Activated CD8-positive, alpha-beta memory T cell treated with anti-CD3 and anti-CD28 coated beads for 24 hours (primary cell): ENCODE measurements at regions not wholly inside any gene's neighbourhood (a gene's known extent, or its start where the extent isn't known, plus 50 kb on each side); places are given as distances from the start of the nearest gene placed in this dataset.
A peak's percentile ranks its signal among the peaks of the same experiment; 100 is the strongest.

ENCODE experiments used
- DNase-seq: peaks from one replicate; pipeline ENCODE4 v3.0.0-alpha.2; 2020

GRCh38 chr19:29263305-29264135, 50.6 kb upstream of the UQCRFS1 start:
- peak; percentile 85 for DNase-seq

- DNase-seq, result no peak
Measured at GRCh38 chr19:29264897-29265296, 51.9 kb upstream of the UQCRFS1 start.

GRCh38 chr19:29265436-29265835, 52.5 kb upstream of the UQCRFS1 start:
- peak; percentile 30 for DNase-seq

GRCh38 chr19:29266001-29266400, 53.0 kb upstream of the UQCRFS1 start:
- peak; percentile 7 for DNase-seq

GRCh38 chr19:29266603-29267002, 53.7 kb upstream of the UQCRFS1 start:
- DNase-seq, result peak; percentile 26

GRCh38 chr19:29267701-29268100, 54.8 kb upstream of the UQCRFS1 start:
- no peak for DNase-seq

- DNase-seq, result peak; percentile 40
Measured at GRCh38 chr19:29268103-29268502, 55.2 kb upstream of the UQCRFS1 start.

GRCh38 chr19:29268721-29269393, 55.9 kb upstream of the UQCRFS1 start:
- peak; percentile 21 for DNase-seq

GRCh38 chr19:29269641-29270040, 56.7 kb upstream of the UQCRFS1 start:
- peak; percentile 21 for DNase-seq

- DNase-seq, result peak; percentile 19
Measured at GRCh38 chr19:29271341-29271740, 58.4 kb upstream of the UQCRFS1 start.

- peak; percentile 26 for DNase-seq
Measured at GRCh38 chr19:29271911-29272310, 59.0 kb upstream of the UQCRFS1 start.

GRCh38 chr19:29273000-29273640, 60.2 kb upstream of the UQCRFS1 start:
- DNase-seq, result peak; percentile 26

GRCh38 chr19:29275266-29275665, 62.3 kb upstream of the UQCRFS1 start:
- peak; percentile 35 for DNase-seq

GRCh38 chr19:29277102-29277501, 64.2 kb upstream of the UQCRFS1 start:
- DNase-seq, result peak; percentile 67

GRCh38 chr19:29278716-29279115, 65.8 kb upstream of the UQCRFS1 start:
- DNase-seq, result no peak

GRCh38 chr19:29283366-29283765, 70.4 kb upstream of the UQCRFS1 start:
- DNase-seq, result no peak

GRCh38 chr19:29285187-29285687, 72.3 kb upstream of the UQCRFS1 start:
- DNase-seq, result no peak

- no peak for DNase-seq
Measured at GRCh38 chr19:29285878-29286277, 72.9 kb upstream of the UQCRFS1 start.

- DNase-seq, result no peak
Measured at GRCh38 chr19:29287061-29287460, 74.1 kb upstream of the UQCRFS1 start.

- no peak for DNase-seq
Measured at GRCh38 chr19:29288256-29288655, 75.3 kb upstream of the UQCRFS1 start.

GRCh38 chr19:29289020-29289419, 76.1 kb upstream of the UQCRFS1 start:
- no peak for DNase-seq

GRCh38 chr19:29290853-29291252, 77.9 kb upstream of the UQCRFS1 start:
- no peak for DNase-seq

GRCh38 chr19:29292153-29292552, 79.2 kb upstream of the UQCRFS1 start:
- DNase-seq, result no peak

GRCh38 chr19:29292562-29292961, 79.6 kb upstream of the UQCRFS1 start:
- DNase-seq, result no peak
